Body of pancreas (tissue), 4 donors: ENCODE measurements at regions not wholly inside any gene's neighbourhood (a gene's known extent, or its start where the extent isn't known, plus 50 kb on each side); places are given as distances from the start of the nearest gene placed in this dataset.

ENCODE experiments used
- CTCF ChIP-seq, 7 experiments: fragments of 450-650 bp in 4 of 7; fragments of 200-600 bp in 3 of 7; sonication (generic) in 3 of 7; IDR thresholded peaks; one replicate each; pipeline ENCODE4 v1.5.1; 2016 to 2019; ENCODE audit warnings: antibody characterized with exemption in 7 of 7
- POLR2A ChIP-seq, 3 donors: fragments of 450-650 bp; IDR thresholded peaks; one replicate each; pipeline ENCODE4 v1.6.1; 2016; ENCODE audit warnings: antibody characterized with exemption in 3 of 3, mild to moderate bottlenecking in 2 of 3

- TF ChIP-seq CTCF (IDR thresholded peaks at IDR 0.05) (no peak), POLR2A (IDR thresholded peaks at IDR 0.05) (no peak)
Measured at GRCh38 chr20:52426856-52427255, 235.3 kb upstream of the ZFP64 start.
